ENCODE measurements at regions not wholly inside any gene's neighbourhood (a gene's known extent, or its start where the extent isn't known, plus 50 kb on each side); places are given as distances from the start of the nearest gene placed in this dataset.
"Not testable (repeated sequence)": the region's sequence is repeated elsewhere in the genome, so short reads cannot be mapped to it uniquely, and the experiment has no call there.

- TF ChIP-seq, protein P1, sequence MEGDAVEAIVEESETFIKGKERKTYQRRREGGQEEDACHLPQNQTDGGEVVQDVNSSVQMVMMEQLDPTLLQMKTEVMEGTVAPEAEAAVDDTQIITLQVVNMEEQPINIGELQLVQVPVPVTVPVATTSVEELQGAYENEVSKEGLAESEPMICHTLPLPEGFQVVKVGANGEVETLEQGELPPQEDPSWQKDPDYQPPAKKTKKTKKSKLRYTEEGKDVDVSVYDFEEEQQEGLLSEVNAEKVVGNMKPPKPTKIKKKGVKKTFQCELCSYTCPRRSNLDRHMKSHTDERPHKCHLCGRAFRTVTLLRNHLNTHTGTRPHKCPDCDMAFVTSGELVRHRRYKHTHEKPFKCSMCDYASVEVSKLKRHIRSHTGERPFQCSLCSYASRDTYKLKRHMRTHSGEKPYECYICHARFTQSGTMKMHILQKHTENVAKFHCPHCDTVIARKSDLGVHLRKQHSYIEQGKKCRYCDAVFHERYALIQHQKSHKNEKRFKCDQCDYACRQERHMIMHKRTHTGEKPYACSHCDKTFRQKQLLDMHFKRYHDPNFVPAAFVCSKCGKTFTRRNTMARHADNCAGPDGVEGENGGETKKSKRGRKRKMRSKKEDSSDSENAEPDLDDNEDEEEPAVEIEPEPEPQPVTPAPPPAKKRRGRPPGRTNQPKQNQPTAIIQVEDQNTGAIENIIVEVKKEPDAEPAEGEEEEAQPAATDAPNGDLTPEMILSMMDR (IDR thresholded peaks at IDR 0.05), result not testable (repeated sequence)
- not testable (repeated sequence) for TF ChIP-seq POLR2A (IDR thresholded peaks at IDR 0.05)
Measured at GRCh38 chr2:34133065-34133464, 534.0 kb upstream of the FAM98A start.

Data from tibial nerve (tissue), 3 donors.